Upper lobe of left lung (tissue), 6 donors: ENCODE measurements at regions not wholly inside any gene's neighbourhood (a gene's known extent, or its start where the extent isn't known, plus 50 kb on each side); places are given as distances from the start of the nearest gene placed in this dataset.
"Not testable (repeated sequence)": the region's sequence is repeated elsewhere in the genome, so short reads cannot be mapped to it uniquely, and the experiment has no call there.

Experiments
- ATAC-seq, 2 donors: fragments of 200-7000 bp; cut with Tn5 transposase; one replicate each; pipeline ENCODE4 v1.9.1; 2022; ENCODE audit warnings: mild to moderate bottlenecking in 2 of 2, moderate library complexity in 2 of 2; ENCODE audit not compliant: low FRiP score in 2 of 2
- DNase-seq, 2 donors: peaks; one replicate each; pipeline ENCODE4 v3.0.0-alpha.2; 2019 to 2020
- H3K27ac ChIP-seq, 4 donors: fragments of 200-600 bp; sonication (generic); one replicate each; pipeline ENCODE4 v1.5.1; 2016 to 2019
- H3K27me3 ChIP-seq, 4 donors: fragments of 200-600 bp; sonication (generic); one replicate each; pipeline ENCODE4 v1.5.1; 2017 to 2019
- H3K36me3 ChIP-seq, 4 donors: fragments of 200-600 bp; sonication (generic); one replicate each; pipeline ENCODE4 v1.5.1; 2016 to 2019
- H3K4me1 ChIP-seq, 4 donors: fragments of 200-600 bp; sonication (generic); one replicate each; pipeline ENCODE4 v1.5.1; 2018 to 2019
- H3K4me3 ChIP-seq, 4 donors: fragments of 200-600 bp; sonication (generic); one replicate each; pipeline ENCODE4 v1.5.1; 2017 to 2019; ENCODE audit warnings: mild to moderate bottlenecking in 2 of 4, moderate library complexity in 1 of 4
- H3K9me3 ChIP-seq, 4 donors: fragments of 200-600 bp; sonication (generic); one replicate each; pipeline ENCODE4 v1.5.1; 2018 to 2019
- EP300 ChIP-seq, 4 donors: sonication (generic); formaldehyde crosslinking; IDR thresholded peaks; one replicate each; pipeline ENCODE4 v1.5.1; 2017; ENCODE audit warnings: antibody characterized with exemption in 4 of 4, control low read depth in 2 of 4
- POLR2A ChIP-seq, 4 donors: fragments of 450-650 bp; IDR thresholded peaks; one replicate each; pipeline ENCODE4 v1.5.1; 2016 to 2017; ENCODE audit warnings: antibody characterized with exemption in 4 of 4, mild to moderate bottlenecking in 2 of 4
- POLR2AphosphoS5 ChIP-seq, 2 donors: sonication (generic); formaldehyde crosslinking; IDR thresholded peaks; one replicate each; pipeline ENCODE4 v1.5.1; 2017; ENCODE audit warnings: antibody characterized with exemption in 2 of 2
- WGBS, 2 donors: methylation state at CpG; one replicate each; pipeline ENCODE4 v1.1.5; 2017 to 2018; 5-methylcytosine and 5-hydroxymethylcytosine counted together
- TF ChIP-seq, protein P1 (sequence below), 6 experiments: fragments of 450-650 bp in 4 of 6; fragments of 200-600 bp in 2 of 6; sonication (generic) in 2 of 6; IDR thresholded peaks; one replicate each; pipeline ENCODE4 v1.5.1; 2016 to 2019; ENCODE audit warnings: antibody characterized with exemption in 6 of 6
- donor health status: DM: no; HTN: no; CAD: no; lungs with moderate emphysema.
- donor health status: DM: no; HTN: yes; CAD: no; lungs with severe emphysema.

- H3K4me3 ChIP-seq = no peak overlapping the region
- WGBS, 2 donors = 28 to 38% methylated on average over 3 of the region's 3 CpGs
Observed at GRCh38 chr18:45342166-45342565, 273.1 kb upstream of the SLC14A2 start.

DNA sequence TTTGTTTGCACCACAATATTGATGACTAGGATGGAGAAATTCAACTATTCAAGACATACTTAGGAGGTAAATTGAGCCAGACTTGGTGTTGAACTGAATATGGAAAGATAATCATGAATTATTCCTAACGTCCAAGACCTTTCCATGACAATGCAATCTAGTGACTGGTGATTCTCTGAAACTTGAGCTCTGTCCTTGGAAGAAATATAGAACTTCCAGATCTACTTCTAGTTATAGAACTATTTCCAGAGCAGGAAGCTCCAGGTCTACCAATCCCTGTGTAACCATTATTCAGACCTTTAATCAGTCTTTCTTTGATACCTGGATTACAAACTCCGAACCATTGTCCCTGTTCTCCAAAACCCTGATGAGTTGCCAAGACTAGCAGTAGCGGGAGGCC is 272.6 kb upstream of the SLC14A2 start:
- no peak overlapping the region for H3K4me3 ChIP-seq

More at GRCh38 chr18:45342166-45342565, 273.1 kb upstream of the SLC14A2 start:
- no peaks in the 10 kb centered on the region for H3K9me3 ChIP-seq
- no peak overlapping the region for H3K27ac ChIP-seq
- H3K36me3 ChIP-seq = no peaks in the 10 kb centered on the region
- H3K4me1 ChIP-seq = no peaks in the 10 kb centered on the region
- no peaks in the 10 kb centered on the region for H3K27me3 ChIP-seq
- ATAC-seq = no peak
- DNase-seq = no peak
- TF ChIP-seq POLR2AphosphoS5 (IDR thresholded peaks at IDR 0.05) (no peak), POLR2A (IDR thresholded peaks at IDR 0.05) (no peak), EP300 (IDR thresholded peaks at IDR 0.05) (no peak)
- TF ChIP-seq, protein P1, sequence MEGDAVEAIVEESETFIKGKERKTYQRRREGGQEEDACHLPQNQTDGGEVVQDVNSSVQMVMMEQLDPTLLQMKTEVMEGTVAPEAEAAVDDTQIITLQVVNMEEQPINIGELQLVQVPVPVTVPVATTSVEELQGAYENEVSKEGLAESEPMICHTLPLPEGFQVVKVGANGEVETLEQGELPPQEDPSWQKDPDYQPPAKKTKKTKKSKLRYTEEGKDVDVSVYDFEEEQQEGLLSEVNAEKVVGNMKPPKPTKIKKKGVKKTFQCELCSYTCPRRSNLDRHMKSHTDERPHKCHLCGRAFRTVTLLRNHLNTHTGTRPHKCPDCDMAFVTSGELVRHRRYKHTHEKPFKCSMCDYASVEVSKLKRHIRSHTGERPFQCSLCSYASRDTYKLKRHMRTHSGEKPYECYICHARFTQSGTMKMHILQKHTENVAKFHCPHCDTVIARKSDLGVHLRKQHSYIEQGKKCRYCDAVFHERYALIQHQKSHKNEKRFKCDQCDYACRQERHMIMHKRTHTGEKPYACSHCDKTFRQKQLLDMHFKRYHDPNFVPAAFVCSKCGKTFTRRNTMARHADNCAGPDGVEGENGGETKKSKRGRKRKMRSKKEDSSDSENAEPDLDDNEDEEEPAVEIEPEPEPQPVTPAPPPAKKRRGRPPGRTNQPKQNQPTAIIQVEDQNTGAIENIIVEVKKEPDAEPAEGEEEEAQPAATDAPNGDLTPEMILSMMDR (IDR thresholded peaks at IDR 0.05) = no peak

DNA sequence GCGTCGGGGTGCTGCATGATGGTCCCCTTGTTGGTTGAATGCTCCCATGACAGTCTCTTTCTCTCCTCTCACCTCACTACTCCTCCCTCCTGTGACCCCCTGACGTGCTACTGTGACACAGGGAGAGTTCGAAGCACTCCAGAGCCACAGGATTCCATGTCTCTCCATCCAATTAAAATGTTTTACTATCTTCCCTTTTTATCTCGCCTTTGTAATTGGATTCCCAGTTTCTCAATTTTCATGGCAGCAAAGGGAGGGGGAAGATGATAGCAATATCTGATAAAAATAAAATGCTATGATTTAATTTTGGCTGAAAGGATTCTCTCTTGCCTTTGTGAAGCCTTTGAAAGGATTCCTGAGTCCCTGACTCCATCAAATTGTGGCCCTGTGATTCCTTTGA is 271.9 kb upstream of the SLC14A2 start:
- WGBS, 2 donors = 82 to 90% methylated on average over 5 of the region's 5 CpGs

More for the DNA sequence above, 272.6 kb upstream of the SLC14A2 start:
- Histone ChIP-seq H3K9me3 (no peaks in the 10 kb centered on the region), H3K27me3 (no peaks in the 10 kb centered on the region), H3K27ac (no peak overlapping the region), H3K4me1 (no peaks in the 10 kb centered on the region), H3K36me3 (no peaks in the 10 kb centered on the region)
- TF ChIP-seq EP300 (IDR thresholded peaks at IDR 0.05) = no peak
- TF ChIP-seq POLR2A (IDR thresholded peaks at IDR 0.05) = no peak
- TF ChIP-seq, protein P1 (IDR thresholded peaks at IDR 0.05) = no peak
- ATAC-seq = no peak
- DNase-seq = no peak
- 87 to 92% methylated on average over 3 of the region's 3 CpGs for WGBS, 2 donors

DNA sequence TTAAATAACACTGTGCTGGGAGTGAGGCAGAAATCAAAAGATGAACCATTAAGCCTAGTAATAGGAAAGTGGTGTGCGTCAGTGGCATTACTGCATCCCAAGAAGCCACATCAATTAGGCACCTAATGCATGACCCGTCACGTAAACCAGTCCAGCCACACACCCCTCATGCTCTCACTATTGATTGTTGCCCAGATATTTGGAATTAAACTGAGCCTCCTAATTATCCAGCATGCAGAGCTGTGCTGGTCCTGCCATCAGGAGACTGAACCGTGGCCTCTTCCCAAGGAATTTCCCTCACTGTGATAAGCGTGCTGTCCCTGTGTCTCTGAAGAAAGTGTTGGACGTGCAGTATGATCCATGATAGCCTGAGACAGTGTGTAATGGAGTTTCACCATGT is 270.6 kb upstream of the SLC14A2 start:
- H3K27me3 ChIP-seq, H3K4me1 ChIP-seq, DNase-seq, H3K4me3 ChIP-seq, H3K27ac ChIP-seq, H3K9me3 ChIP-seq, H3K36me3 ChIP-seq, ATAC-seq: not testable (repeated sequence)
- WGBS, 2 donors = 87 to 89% methylated on average over 5 to 6 of the region's 6 CpGs

More for the DNA sequence above, 271.9 kb upstream of the SLC14A2 start:
- no peaks in the 10 kb centered on the region for H3K36me3 ChIP-seq
- no peak for TF ChIP-seq EP300 (IDR thresholded peaks at IDR 0.05)
- TF ChIP-seq, protein P1 (IDR thresholded peaks at IDR 0.05) = no peak
- no peak for TF ChIP-seq POLR2A (IDR thresholded peaks at IDR 0.05)
- no peak for TF ChIP-seq POLR2AphosphoS5 (IDR thresholded peaks at IDR 0.05)
- ATAC-seq (no peak), DNase-seq (no peak)
- H3K9me3 ChIP-seq = no peaks in the 10 kb centered on the region
- H3K4me1 ChIP-seq = no peaks in the 10 kb centered on the region
- no peak overlapping the region for H3K27ac ChIP-seq
- H3K27me3 ChIP-seq = no peaks in the 10 kb centered on the region
- no peak overlapping the region for H3K4me3 ChIP-seq

DNA sequence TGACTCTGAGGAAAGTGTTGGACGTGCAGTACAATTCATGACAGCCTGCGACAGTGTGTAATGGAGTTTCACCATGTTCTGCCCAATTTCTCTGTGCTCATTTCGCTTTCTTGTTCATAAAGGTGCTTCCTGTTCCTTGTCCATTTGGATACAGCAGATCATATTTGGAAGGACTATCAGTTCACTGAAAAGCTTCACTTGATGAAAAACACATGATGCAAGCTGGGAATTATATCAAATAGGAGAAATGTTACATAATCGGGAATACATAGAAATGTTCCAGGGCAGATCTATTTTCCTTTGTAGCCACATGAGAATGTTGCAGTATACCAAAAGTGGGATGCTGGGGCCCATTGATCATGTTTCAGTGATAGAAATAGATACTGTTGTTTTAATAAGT is 266.3 kb upstream of the SLC14A2 start:
- Histone ChIP-seq H3K36me3 (no peaks in the 10 kb centered on the region), H3K4me3 (no peak overlapping the region), H3K27ac (no peak overlapping the region), H3K9me3 (no peaks in the 10 kb centered on the region), H3K4me1 (no peaks in the 10 kb centered on the region), H3K27me3 (no peaks in the 10 kb centered on the region)
- no peak for DNase-seq
- peak in 1 of 2 donors; percentile 59 for ATAC-seq
- 72 to 93% methylated on average over 4 of the region's 4 CpGs for WGBS, 2 donors
- no peak for TF ChIP-seq POLR2A (IDR thresholded peaks at IDR 0.05)

GRCh38 chr18:45349467-45349866 is 265.8 kb upstream of the SLC14A2 start:
- Histone ChIP-seq H3K4me1 (no peaks in the 10 kb centered on the region), H3K4me3 (no peak overlapping the region), H3K36me3 (no peaks in the 10 kb centered on the region), H3K27me3 (no peaks in the 10 kb centered on the region), H3K9me3 (no peaks in the 10 kb centered on the region), H3K27ac (no peak overlapping the region)
- peak in 1 of 2 donors; percentile 8 for ATAC-seq
- 88 to 90% methylated on average over 2 of the region's 2 CpGs for WGBS, 2 donors
- TF ChIP-seq EP300 (IDR thresholded peaks at IDR 0.05) (no peak), POLR2A (IDR thresholded peaks at IDR 0.05) (no peak), POLR2AphosphoS5 (IDR thresholded peaks at IDR 0.05) (no peak)
- TF ChIP-seq, protein P1 (IDR thresholded peaks at IDR 0.05) = no peak
- no peak for DNase-seq
